Testis (tissue), 2 donors: ENCODE measurements at regions not wholly inside any gene's neighbourhood (a gene's known extent, or its start where the extent isn't known, plus 50 kb on each side); places are given as distances from the start of the nearest gene placed in this dataset.
A peak's percentile ranks its signal among the peaks of the same experiment; 100 is the strongest.

ENCODE experiments used
- DNase-seq: peaks from one replicate; pipeline ENCODE4 v3.0.0-alpha.2; 2019
- H3K27ac ChIP-seq, 2 donors: fragments of 200-600 bp; sonication (generic); one replicate each; pipeline ENCODE4 v1.5.1; 2019
- H3K27me3 ChIP-seq: fragments of 200-600 bp; sonication (generic); one replicate; pipeline ENCODE4 v1.5.1; 2019
- H3K36me3 ChIP-seq: fragments of 200-600 bp; sonication (generic); one replicate; pipeline ENCODE4 v1.5.1; 2017; ENCODE audit warnings: low read depth; ENCODE audit errors: missing control alignments
- H3K4me1 ChIP-seq: fragments of 200-600 bp; sonication (generic); one replicate; pipeline ENCODE4 v1.5.1; 2019
- H3K4me3 ChIP-seq, 2 donors: fragments of 200-600 bp; sonication (generic); one replicate each; pipeline ENCODE4 v1.5.1; 2017 to 2019
- H3K9me3 ChIP-seq: fragments of 200-600 bp; sonication (generic); one replicate; pipeline ENCODE4 v1.5.1; 2017
- CTCF ChIP-seq, 3 experiments: fragments of 450-650 bp in 2 of 3; fragments of 200-600 bp in 1 of 3; sonication (generic) in 1 of 3; IDR thresholded peaks; one replicate each; pipeline ENCODE4 v1.5.1; 2016 to 2019; ENCODE audit warnings: antibody characterized with exemption in 3 of 3, mild to moderate bottlenecking in 2 of 3, moderate library complexity in 1 of 3
- POLR2A ChIP-seq: fragments of 450-650 bp; IDR thresholded peaks from one replicate; pipeline ENCODE4 v1.6.1; 2017; ENCODE audit warnings: antibody characterized with exemption, mild to moderate bottlenecking, moderate library complexity
- WGBS, 2 donors: methylation state at CpG; one replicate each; pipeline ENCODE4 v1.1.5; 2018; 5-methylcytosine and 5-hydroxymethylcytosine counted together
- intact Hi-C: fragments of 100-400 bp; cut with DNase I; formaldehyde crosslinking; loops from one replicate; pipeline ENCODE4 v1.15.1; 2023; ENCODE audit warnings: low total_unique reads

GRCh38 chr4:117821834-117822233, 212.5 kb upstream of the NDST3 start:
- intact Hi-C loops: no loop called here
- Histone ChIP-seq H3K27ac (no peak overlapping the region), H3K27me3 (no peaks in the 10 kb centered on the region), H3K4me1 (no peaks in the 10 kb centered on the region), H3K36me3 (no peaks in the 10 kb centered on the region), H3K9me3 (no peaks in the 10 kb centered on the region), H3K4me3 (no peak overlapping the region)
- 83 to 87% methylated on average over 3 of the region's 3 CpGs for WGBS, 2 donors
- no peak for DNase-seq
- TF ChIP-seq POLR2A (no peak), CTCF (IDR thresholded peaks at IDR 0.05) (no peak)

- Histone ChIP-seq H3K27me3 (no peaks in the 10 kb centered on the region), H3K36me3 (no peaks in the 10 kb centered on the region), H3K9me3 (no peaks in the 10 kb centered on the region), H3K27ac (no peak overlapping the region), H3K4me3 (no peak overlapping the region), H3K4me1 (no peaks in the 10 kb centered on the region)
- WGBS, 2 donors: 75 to 85% methylated on average over 3 of the region's 3 CpGs
- intact Hi-C loops: no loop called here
- TF ChIP-seq POLR2A: no peak
- no peak for TF ChIP-seq CTCF (IDR thresholded peaks at IDR 0.05)
- no peak for DNase-seq
These were observed 210.9 kb upstream of the NDST3 start for GRCh38 chr4:117823388-117823787.

GRCh38 chr4:117825600-117825999, 208.7 kb upstream of the NDST3 start:
- H3K9me3 ChIP-seq: no peaks in the 10 kb centered on the region
- H3K36me3 ChIP-seq: no peaks in the 10 kb centered on the region
- H3K4me1 ChIP-seq: no peaks in the 10 kb centered on the region
- DNase-seq: no peak
- H3K27ac ChIP-seq: no peak overlapping the region
- H3K27me3 ChIP-seq: no peaks in the 10 kb centered on the region
- no peak overlapping the region for H3K4me3 ChIP-seq
- TF ChIP-seq CTCF (IDR thresholded peaks at IDR 0.05) (no peak), POLR2A (no peak)
- WGBS, 2 donors: 33 to 42% methylated on average over 1 of the region's 1 CpG
- intact Hi-C loops: no loop called here

GRCh38 chr4:117831060-117831683, 203.1 kb upstream of the NDST3 start:
- TF ChIP-seq POLR2A (no peak), CTCF (IDR thresholded peaks at IDR 0.05) (no peak)
- DNase-seq: no peak
- Histone ChIP-seq H3K4me1 (no peaks in the 10 kb centered on the region), H3K4me3 (no peak overlapping the region), H3K27ac (no peak overlapping the region), H3K27me3 (no peaks in the 10 kb centered on the region), H3K9me3 (no peaks in the 10 kb centered on the region), H3K36me3 (no peaks in the 10 kb centered on the region)
- 80 to 87% methylated on average over 8 to 10 of the region's 10 CpGs for WGBS, 2 donors
- intact Hi-C loops: no loop called here

GRCh38 chr4:117835566-117835965, 198.7 kb upstream of the NDST3 start:
- no peak for DNase-seq
- Histone ChIP-seq H3K9me3 (no peaks in the 10 kb centered on the region), H3K4me1 (no peaks in the 10 kb centered on the region), H3K27me3 (no peaks in the 10 kb centered on the region), H3K36me3 (no peaks in the 10 kb centered on the region), H3K27ac (no peak overlapping the region), H3K4me3 (peak overlapping the region in 1 of 2 donors; percentile 41)
- no peak for TF ChIP-seq POLR2A
- TF ChIP-seq CTCF (IDR thresholded peaks at IDR 0.05): no peak
- 60 to 88% methylated on average over 10 of the region's 10 CpGs for WGBS, 2 donors
- intact Hi-C loops: no loop called here
